Ishikawa (cell line): ENCODE measurements at regions not wholly inside any gene's neighbourhood (a gene's known extent, or its start where the extent isn't known, plus 50 kb on each side); places are given as distances from the start of the nearest gene placed in this dataset.

ENCODE experiments used
- CEBPB ChIP-seq: IDR thresholded peaks from 2 replicates; pipeline ENCODE4 v1.6.1; 2012
- CREB1 ChIP-seq: IDR thresholded peaks from 2 replicates; pipeline ENCODE4 v1.6.1; 2012; ENCODE audit warnings: low read depth
- EGR1 ChIP-seq: IDR thresholded peaks from 2 replicates; pipeline ENCODE4 v1.6.1; 2012
- EP300 ChIP-seq: IDR thresholded peaks from 2 replicates; pipeline ENCODE4 v1.6.1; 2012; ENCODE audit warnings: borderline replicate concordance
- FOXM1 ChIP-seq: IDR thresholded peaks from 2 replicates; pipeline ENCODE4 v1.6.1; 2012; ENCODE audit warnings: low read depth, borderline replicate concordance
- NFIC ChIP-seq: IDR thresholded peaks from 2 replicates; pipeline ENCODE4 v1.6.1; 2012
- RAD21 ChIP-seq: IDR thresholded peaks from 2 replicates; pipeline ENCODE4 v1.6.1; 2012; ENCODE audit warnings: low read depth
- TAF1 ChIP-seq: IDR thresholded peaks from 2 replicates; pipeline ENCODE4 v1.6.1; 2012; ENCODE audit warnings: low read depth, mild to moderate bottlenecking
- TCF12 ChIP-seq: IDR thresholded peaks from 2 replicates; pipeline ENCODE4 v1.6.1; 2012; ENCODE audit warnings: low read depth
- YY1 ChIP-seq: IDR thresholded peaks from 2 replicates; pipeline ENCODE4 v1.6.1; 2012; ENCODE audit warnings: low read depth
- ZBTB7A ChIP-seq: IDR thresholded peaks from 2 replicates; pipeline ENCODE4 v1.6.1; 2012; ENCODE audit warnings: low read depth
- TF ChIP-seq, protein P1 (sequence below): IDR thresholded peaks from 2 replicates; pipeline ENCODE4 v1.6.1; 2012; ENCODE audit warnings: low read depth, mild to moderate bottlenecking
- TF ChIP-seq, protein P2 (sequence below): IDR thresholded peaks from 2 replicates; pipeline ENCODE4 v1.6.1; 2012
- TF ChIP-seq, protein P3 (sequence below): IDR thresholded peaks from 2 replicates; pipeline ENCODE4 v1.6.1; 2012

DNA sequence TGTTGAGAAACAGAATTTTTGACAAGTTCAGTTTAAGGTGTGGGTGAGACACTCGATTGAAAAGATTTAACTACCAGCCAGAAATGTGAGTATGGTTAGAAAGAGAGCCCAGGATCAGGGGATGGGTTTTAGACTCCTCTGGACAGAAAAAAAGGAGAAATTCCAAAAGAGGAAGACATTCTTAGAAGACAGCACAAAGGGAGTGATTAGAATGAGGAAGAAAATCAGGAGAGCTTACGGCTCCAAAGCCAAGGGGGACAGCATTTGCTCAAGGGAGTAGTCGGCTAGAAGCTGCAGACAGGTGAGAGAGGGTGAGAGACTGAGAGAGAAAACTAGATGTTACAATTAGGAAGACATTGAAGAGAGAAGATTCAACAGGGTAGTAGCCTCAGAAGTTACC, 166.1 kb downstream of the ADAMTS15 start:
- TF ChIP-seq EGR1 (no peak), YY1 (no peak), CREB1 (no peak), EP300 (no peak), TAF1 (no peak), CEBPB (no peak), NFIC (no peak), RAD21 (no peak), TCF12 (no peak), FOXM1 (no peak), ZBTB7A (no peak)
- TF ChIP-seq, protein P1, sequence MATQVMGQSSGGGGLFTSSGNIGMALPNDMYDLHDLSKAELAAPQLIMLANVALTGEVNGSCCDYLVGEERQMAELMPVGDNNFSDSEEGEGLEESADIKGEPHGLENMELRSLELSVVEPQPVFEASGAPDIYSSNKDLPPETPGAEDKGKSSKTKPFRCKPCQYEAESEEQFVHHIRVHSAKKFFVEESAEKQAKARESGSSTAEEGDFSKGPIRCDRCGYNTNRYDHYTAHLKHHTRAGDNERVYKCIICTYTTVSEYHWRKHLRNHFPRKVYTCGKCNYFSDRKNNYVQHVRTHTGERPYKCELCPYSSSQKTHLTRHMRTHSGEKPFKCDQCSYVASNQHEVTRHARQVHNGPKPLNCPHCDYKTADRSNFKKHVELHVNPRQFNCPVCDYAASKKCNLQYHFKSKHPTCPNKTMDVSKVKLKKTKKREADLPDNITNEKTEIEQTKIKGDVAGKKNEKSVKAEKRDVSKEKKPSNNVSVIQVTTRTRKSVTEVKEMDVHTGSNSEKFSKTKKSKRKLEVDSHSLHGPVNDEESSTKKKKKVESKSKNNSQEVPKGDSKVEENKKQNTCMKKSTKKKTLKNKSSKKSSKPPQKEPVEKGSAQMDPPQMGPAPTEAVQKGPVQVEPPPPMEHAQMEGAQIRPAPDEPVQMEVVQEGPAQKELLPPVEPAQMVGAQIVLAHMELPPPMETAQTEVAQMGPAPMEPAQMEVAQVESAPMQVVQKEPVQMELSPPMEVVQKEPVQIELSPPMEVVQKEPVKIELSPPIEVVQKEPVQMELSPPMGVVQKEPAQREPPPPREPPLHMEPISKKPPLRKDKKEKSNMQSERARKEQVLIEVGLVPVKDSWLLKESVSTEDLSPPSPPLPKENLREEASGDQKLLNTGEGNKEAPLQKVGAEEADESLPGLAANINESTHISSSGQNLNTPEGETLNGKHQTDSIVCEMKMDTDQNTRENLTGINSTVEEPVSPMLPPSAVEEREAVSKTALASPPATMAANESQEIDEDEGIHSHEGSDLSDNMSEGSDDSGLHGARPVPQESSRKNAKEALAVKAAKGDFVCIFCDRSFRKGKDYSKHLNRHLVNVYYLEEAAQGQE, result no peak
- TF ChIP-seq, protein P2, sequence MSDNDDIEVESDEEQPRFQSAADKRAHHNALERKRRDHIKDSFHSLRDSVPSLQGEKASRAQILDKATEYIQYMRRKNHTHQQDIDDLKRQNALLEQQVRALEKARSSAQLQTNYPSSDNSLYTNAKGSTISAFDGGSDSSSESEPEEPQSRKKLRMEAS, result no peak
- TF ChIP-seq, protein P3, sequence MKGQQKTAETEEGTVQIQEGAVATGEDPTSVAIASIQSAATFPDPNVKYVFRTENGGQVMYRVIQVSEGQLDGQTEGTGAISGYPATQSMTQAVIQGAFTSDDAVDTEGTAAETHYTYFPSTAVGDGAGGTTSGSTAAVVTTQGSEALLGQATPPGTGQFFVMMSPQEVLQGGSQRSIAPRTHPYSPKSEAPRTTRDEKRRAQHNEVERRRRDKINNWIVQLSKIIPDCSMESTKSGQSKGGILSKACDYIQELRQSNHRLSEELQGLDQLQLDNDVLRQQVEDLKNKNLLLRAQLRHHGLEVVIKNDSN, result no peak
